KOPT-K1 (cell line): ENCODE measurements at regions not wholly inside any gene's neighbourhood (a gene's known extent, or its start where the extent isn't known, plus 50 kb on each side); places are given as distances from the start of the nearest gene placed in this dataset.

ENCODE experiments used
- H3K27ac ChIP-seq: fragments of 200-600 bp; sonication (generic); 2 replicates; pipeline ENCODE4 v1.5.1; 2016; ENCODE audit warnings: antibody characterized with exemption, mild to moderate bottlenecking, low read depth, low read length; ENCODE audit not compliant: poor library complexity, severe bottlenecking
- H3K36me3 ChIP-seq: fragments of 200-600 bp; sonication (generic); 2 replicates; pipeline ENCODE4 v1.5.1; 2017; ENCODE audit warnings: antibody characterized with exemption, mild to moderate bottlenecking, low read length, moderate library complexity; ENCODE audit not compliant: insufficient read depth
- H3K9me3 ChIP-seq: fragments of 200-600 bp; sonication (generic); 2 replicates; pipeline ENCODE4 v1.5.1; 2017; ENCODE audit warnings: antibody characterized with exemption, low read length, mild to moderate bottlenecking; ENCODE audit not compliant: insufficient read depth, poor library complexity, severe bottlenecking

- H3K27ac ChIP-seq = no peak overlapping the region
- H3K36me3 ChIP-seq = no peaks in the 10 kb centered on the region
- peaks cover 6% of the 10 kb centered on the region for H3K9me3 ChIP-seq
These were observed 56.5 kb upstream of the SEMA6A start for GRCh38 chr5:116631147-116631546.

DNA sequence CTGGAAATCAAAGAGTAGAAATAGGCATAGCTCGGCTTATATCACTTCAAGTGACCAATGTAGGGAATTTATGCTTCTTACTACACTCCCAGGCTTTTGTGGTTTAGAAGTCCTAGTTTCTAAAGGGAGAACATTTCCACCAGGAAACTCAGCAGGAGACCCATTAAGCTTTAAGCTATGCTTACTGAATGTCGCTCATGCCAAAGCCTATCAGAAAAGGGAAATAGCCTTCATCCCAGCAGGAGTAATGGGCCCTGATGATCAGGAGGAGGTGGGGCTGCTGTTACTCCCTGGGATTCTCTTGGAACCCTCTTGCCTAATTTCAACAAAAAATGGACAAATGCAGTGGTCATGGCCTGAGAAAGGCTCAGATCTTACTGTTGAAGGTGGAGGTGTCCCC, 54.5 kb upstream of the SEMA6A start:
- H3K27ac ChIP-seq = no peak overlapping the region
- H3K9me3 ChIP-seq = no peaks in the 10 kb centered on the region
- H3K36me3 ChIP-seq = no peaks in the 10 kb centered on the region

- no peaks in the 10 kb centered on the region for H3K9me3 ChIP-seq
- H3K36me3 ChIP-seq = no peaks in the 10 kb centered on the region
- no peak overlapping the region for H3K27ac ChIP-seq
These were observed 52.5 kb upstream of the SEMA6A start for GRCh38 chr5:116626945-116627679.

DNA sequence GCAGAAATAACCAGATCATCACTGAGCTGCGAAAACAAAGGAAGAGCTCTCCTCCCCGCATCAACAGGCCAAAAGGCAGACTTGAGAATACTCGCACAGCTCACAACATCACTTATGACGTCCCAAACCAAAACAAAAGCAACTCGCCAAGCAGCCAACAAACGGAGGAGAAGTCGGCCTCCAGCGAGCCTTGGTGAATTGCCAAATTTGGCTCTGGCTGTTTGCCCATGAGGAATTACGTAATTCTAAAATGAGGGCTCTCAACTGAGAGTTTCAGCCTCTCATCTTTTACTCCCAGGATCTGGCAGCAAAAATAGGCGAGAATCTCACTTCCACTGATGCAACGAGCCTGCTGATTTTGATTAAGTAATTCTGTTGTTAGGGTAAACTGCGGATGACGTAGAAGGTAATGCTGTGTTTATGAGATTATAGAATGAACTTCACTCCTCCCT, 51.7 kb upstream of the SEMA6A start:
- H3K9me3 ChIP-seq = no peaks in the 10 kb centered on the region
- H3K36me3 ChIP-seq = no peaks in the 10 kb centered on the region
- no peak overlapping the region for H3K27ac ChIP-seq
